Tibial artery (tissue), 4 donors: ENCODE measurements at regions not wholly inside any gene's neighbourhood (a gene's known extent, or its start where the extent isn't known, plus 50 kb on each side); places are given as distances from the start of the nearest gene placed in this dataset.

Source experiments
- DNase-seq, 2 donors: peaks; one replicate each; pipeline ENCODE4 v3.0.0-alpha.2; 2019
- H3K27ac ChIP-seq, 2 donors: fragments of 200-600 bp; sonication (generic) in 1 of 2; 1 replicate in 1 of 2; 2 replicates in 1 of 2; pipeline ENCODE4 v1.5.1; 2018 to 2019; ENCODE audit warnings: mild to moderate bottlenecking in 1 of 2
- H3K27me3 ChIP-seq, 2 donors: fragments of 200-600 bp; sonication (generic) in 1 of 2; one replicate each; pipeline versions ENCODE4 v1.5.1 to v1.6.0; 2016 to 2019
- H3K36me3 ChIP-seq, 3 donors: fragments of 200-600 bp; sonication (generic) in 2 of 3; one replicate each; pipeline ENCODE4 v1.5.1; 2016 to 2019; ENCODE audit warnings: mild to moderate bottlenecking in 2 of 3
- H3K4me1 ChIP-seq, 4 donors: fragments of 200-600 bp; sonication (generic) in 2 of 4; 1 replicate in 3 of 4; 2 replicates in 1 of 4; pipeline ENCODE4 v1.5.1; 2016 to 2019
- H3K4me3 ChIP-seq, 2 donors: fragments of 200-600 bp; sonication (generic) in 1 of 2; 1 replicate in 1 of 2; 2 replicates in 1 of 2; pipeline ENCODE4 v1.5.1; 2018 to 2019; ENCODE audit warnings: mild to moderate bottlenecking in 2 of 2
- H3K9me3 ChIP-seq, 3 donors: fragments of 200-600 bp; sonication (generic) in 1 of 3; one replicate each; pipeline ENCODE4 v1.5.1; 2016 to 2019
- CTCF ChIP-seq, 2 experiments: fragments of 200-600 bp in 1 of 2; fragments of 450-650 bp in 1 of 2; IDR thresholded peaks; one replicate each; pipeline ENCODE4 v1.5.1; 2017 to 2019; ENCODE audit warnings: antibody characterized with exemption in 2 of 2, mild to moderate bottlenecking in 1 of 2, moderate library complexity in 1 of 2
- intact Hi-C: fragments of 100-400 bp; cut with DNase I; formaldehyde crosslinking; loops from one replicate; pipeline ENCODE4 v1.15.0; 2023; ENCODE audit warnings: low total_unique reads

- intact Hi-C loops: no loop called here
Measured at GRCh38 chr1:63005812-63006211, 221.9 kb downstream of the ATG4C start.

GRCh38 chr1:63009421-63009820 is 225.5 kb downstream of the ATG4C start:
- H3K4me3 ChIP-seq: no peak overlapping the region
- no peaks in the 10 kb centered on the region for H3K9me3 ChIP-seq
- no peak overlapping the region for H3K27ac ChIP-seq
- no peak for DNase-seq
- intact Hi-C loops: no loop called here
- no peaks in the 10 kb centered on the region for H3K36me3 ChIP-seq
- no peaks in the 10 kb centered on the region for H3K4me1 ChIP-seq
- peaks cover 0 to 2% of the 10 kb centered on the region in 2 donors for H3K27me3 ChIP-seq
- no peak for TF ChIP-seq CTCF (IDR thresholded peaks at IDR 0.05)

More at GRCh38 chr1:63005812-63006211, 221.9 kb downstream of the ATG4C start:
- no peak overlapping the region for H3K4me3 ChIP-seq
- H3K27ac ChIP-seq: no peak overlapping the region
- no peak for TF ChIP-seq CTCF (IDR thresholded peaks at IDR 0.05)
- DNase-seq: no peak
- H3K4me1 ChIP-seq: no peaks in the 10 kb centered on the region
- no peaks in the 10 kb centered on the region for H3K9me3 ChIP-seq
- H3K27me3 ChIP-seq: peaks cover 0 to 2% of the 10 kb centered on the region in 2 donors
- no peaks in the 10 kb centered on the region for H3K36me3 ChIP-seq

GRCh38 chr1:63010913-63011660 is 227.2 kb downstream of the ATG4C start:
- Histone ChIP-seq H3K4me3 (no peak overlapping the region), H3K27me3 (no peaks in the 10 kb centered on the region), H3K9me3 (no peaks in the 10 kb centered on the region), H3K4me1 (no peaks in the 10 kb centered on the region), H3K36me3 (no peaks in the 10 kb centered on the region), H3K27ac (no peak overlapping the region)
- no peak for DNase-seq
- no peak for TF ChIP-seq CTCF (IDR thresholded peaks at IDR 0.05)
- intact Hi-C loops: no loop called here

- H3K9me3 ChIP-seq: no peaks in the 10 kb centered on the region
- intact Hi-C loops: no loop called here
- H3K27ac ChIP-seq: no peak overlapping the region
- H3K27me3 ChIP-seq: no peaks in the 10 kb centered on the region
- no peaks in the 10 kb centered on the region for H3K36me3 ChIP-seq
- DNase-seq: no peak
- H3K4me1 ChIP-seq: no peaks in the 10 kb centered on the region
- H3K4me3 ChIP-seq: no peak overlapping the region
- TF ChIP-seq CTCF (IDR thresholded peaks at IDR 0.05): no peak
Measured at GRCh38 chr1:63012339-63012738, 228.4 kb downstream of the ATG4C start.

- intact Hi-C loops: no loop called here
- no peaks in the 10 kb centered on the region for H3K4me1 ChIP-seq
- no peaks in the 10 kb centered on the region for H3K27me3 ChIP-seq
- H3K27ac ChIP-seq: no peak overlapping the region
- H3K4me3 ChIP-seq: no peak overlapping the region
- no peaks in the 10 kb centered on the region for H3K36me3 ChIP-seq
- no peak for DNase-seq
- no peak for TF ChIP-seq CTCF (IDR thresholded peaks at IDR 0.05)
- H3K9me3 ChIP-seq: no peaks in the 10 kb centered on the region
Measured at GRCh38 chr1:63014267-63014666, 230.3 kb downstream of the ATG4C start.
